GM18907 (cell line): ENCODE measurements at regions not wholly inside any gene's neighbourhood (a gene's known extent, or its start where the extent isn't known, plus 50 kb on each side); places are given as distances from the start of the nearest gene placed in this dataset.
"Not testable (repeated sequence)": the region's sequence is repeated elsewhere in the genome, so short reads cannot be mapped to it uniquely, and the experiment has no call there.

Source experiments
- ATAC-seq: cut with Tn5 transposase; IDR thresholded peaks from one replicate; pipeline ENCODE4 v1.9.1; 2021; ENCODE audit warnings: mild to moderate bottlenecking, moderate library complexity; ENCODE audit not compliant: unreplicated experiment

DNA sequence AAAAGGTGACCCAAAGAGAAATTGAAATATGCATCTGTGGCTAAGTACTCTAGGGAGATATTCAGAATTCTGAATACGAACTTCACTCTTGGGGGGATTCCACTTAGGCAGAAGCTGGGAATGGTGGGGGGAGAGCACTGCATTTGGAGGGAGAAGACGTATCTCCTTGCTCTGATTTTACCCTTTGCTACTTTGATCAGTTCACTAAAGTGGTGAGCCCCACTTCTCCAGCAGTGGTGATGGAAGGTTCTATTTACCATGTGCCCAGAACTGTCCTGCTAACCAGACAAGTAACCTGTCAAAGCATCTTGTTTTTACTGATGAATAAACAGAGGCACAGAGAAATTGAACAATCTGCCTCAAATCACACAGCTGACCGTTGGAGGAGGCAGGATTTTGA lies 483.4 kb downstream of the SIPA1L2 start:
- ATAC-seq = no peak

DNA sequence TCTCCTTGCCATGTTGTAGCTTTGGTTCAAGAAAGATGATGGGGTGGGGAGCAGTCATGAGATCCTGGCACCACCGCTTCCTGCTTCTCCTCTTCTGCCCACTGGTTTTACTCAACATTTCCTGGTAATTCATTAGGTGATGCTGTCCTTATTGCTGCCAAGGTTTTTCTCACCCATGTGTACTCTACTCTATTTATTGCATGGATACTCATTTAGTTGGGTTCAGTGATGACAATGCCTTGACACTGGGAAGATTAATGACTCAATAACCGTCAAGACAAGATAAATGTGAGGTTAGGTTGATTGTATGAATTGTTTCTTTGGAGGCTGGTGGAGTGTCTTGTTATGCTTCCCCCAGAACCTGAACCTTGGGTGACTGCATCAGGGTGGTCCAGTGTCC lies 484.2 kb downstream of the SIPA1L2 start:
- ATAC-seq = no peak

- no peak for ATAC-seq
Observed at GRCh38 chr1:232144696-232145230, 485.2 kb downstream of the SIPA1L2 start.

GRCh38 chr1:232143315-232143886 lies 486.5 kb downstream of the SIPA1L2 start:
- ATAC-seq = no peak

- ATAC-seq = no peak
Observed at GRCh38 chr1:232142403-232143314, 487.3 kb downstream of the SIPA1L2 start.

DNA sequence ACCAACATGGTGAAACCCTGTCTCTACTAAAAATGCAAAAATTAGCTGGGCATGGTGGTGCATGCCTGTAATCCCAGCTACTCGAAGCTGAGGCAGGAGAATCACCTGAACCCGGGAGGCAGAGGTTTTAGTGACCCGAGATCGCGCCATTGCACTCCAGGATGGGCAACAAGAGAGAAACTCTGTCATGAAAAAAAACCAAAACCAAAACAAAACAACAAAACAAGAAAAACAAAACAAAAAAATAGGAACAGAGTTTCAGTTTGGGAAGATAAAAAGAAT lies 488.8 kb downstream of the SIPA1L2 start:
- not testable (repeated sequence) for ATAC-seq

DNA sequence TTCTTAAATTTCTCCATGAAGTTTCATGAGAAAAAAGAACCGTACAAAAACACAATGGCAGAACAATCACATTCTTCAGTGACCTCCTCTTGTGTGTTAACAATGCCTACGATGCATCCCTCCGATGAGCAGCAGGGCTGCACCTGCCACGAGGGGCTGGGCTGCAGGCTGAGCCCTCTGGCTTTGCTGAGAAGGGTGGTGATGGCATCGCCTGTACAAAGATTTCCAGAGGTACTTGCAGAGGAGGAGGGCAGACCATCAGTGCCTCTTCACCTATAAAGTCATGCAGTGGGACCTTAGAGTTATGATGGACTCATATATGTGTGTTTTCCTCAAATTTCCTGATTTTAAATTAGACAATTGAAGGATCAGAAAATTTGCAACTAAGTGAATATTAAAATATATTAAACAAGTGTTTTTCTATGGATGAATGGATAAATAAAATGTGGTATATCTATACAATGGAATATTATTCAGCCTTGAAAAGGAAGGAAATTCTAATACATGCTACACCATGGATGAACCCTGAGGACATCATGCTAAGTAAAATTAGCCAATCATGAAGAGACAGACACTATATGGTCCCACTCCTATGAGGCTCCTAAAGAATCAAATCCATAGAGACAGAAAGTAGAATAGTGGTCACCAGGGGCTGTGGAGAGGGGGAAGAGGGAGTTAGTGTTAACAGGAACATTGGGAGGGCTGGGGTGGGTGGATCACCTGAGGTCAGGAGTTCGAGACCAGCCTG lies 489.3 kb downstream of the SIPA1L2 start:
- ATAC-seq = no peak

- ATAC-seq = no peak
Observed at GRCh38 chr1:232139444-232139843, 490.5 kb downstream of the SIPA1L2 start.

DNA sequence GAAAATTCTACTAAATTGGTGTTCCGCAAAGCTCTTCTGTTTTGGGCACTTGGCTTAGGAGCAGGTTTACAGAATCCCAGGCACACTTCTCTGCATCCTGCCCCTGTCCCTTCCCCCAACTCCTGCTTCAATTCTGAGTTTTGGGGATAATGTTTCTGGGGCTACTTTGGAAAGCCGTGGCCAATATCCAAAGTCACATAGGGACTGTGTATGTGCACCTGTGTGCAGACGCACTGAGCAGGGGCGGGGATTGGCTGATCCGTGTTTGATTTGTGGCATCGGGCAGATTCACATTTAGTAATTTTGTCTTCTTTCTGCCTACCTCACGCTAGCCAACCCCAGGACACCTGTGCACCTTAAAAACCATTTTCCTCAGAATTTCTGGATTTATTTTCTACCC lies 491.9 kb downstream of the SIPA1L2 start:
- ATAC-seq = no peak

GRCh38 chr1:232137066-232137465 lies 492.9 kb downstream of the SIPA1L2 start:
- ATAC-seq = no peak

- no peak for ATAC-seq
Observed at GRCh38 chr1:232136136-232136535, 493.8 kb downstream of the SIPA1L2 start.

GRCh38 chr1:232134365-232134764 lies 495.6 kb downstream of the SIPA1L2 start:
- ATAC-seq = no peak

- ATAC-seq = no peak
Observed at GRCh38 chr1:232132572-232132971, 497.4 kb downstream of the SIPA1L2 start.

DNA sequence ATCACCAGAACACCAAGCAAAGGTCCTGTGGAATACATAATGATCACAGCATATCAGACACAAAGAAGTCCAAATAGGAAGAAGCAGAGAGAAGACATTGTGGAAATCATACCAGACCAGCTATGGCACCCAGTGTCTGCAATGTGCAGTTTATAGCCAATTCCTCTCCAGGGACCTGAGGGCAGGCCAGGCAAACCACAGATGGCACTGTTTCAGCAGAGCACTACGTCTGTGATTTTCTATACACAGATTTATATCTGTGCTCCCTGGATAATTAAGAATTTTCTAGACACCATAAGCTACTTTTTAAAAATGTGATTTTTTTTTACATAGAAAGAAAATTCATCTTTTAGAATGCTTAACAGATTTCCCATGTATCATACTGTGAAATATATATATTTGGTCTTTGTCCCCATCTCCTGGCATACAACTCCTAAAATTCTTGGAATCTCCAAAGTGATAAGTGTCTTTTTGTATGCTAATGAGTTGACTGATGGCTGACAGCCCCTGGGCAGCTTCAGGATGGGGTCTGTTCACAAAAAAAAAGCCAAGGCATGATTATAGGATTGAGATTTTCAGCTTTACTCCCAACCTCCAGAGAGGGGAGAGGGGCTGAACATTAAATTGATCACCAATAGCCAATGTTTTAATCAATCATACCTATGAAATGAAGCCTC lies 498.1 kb downstream of the SIPA1L2 start:
- ATAC-seq = no peak

DNA sequence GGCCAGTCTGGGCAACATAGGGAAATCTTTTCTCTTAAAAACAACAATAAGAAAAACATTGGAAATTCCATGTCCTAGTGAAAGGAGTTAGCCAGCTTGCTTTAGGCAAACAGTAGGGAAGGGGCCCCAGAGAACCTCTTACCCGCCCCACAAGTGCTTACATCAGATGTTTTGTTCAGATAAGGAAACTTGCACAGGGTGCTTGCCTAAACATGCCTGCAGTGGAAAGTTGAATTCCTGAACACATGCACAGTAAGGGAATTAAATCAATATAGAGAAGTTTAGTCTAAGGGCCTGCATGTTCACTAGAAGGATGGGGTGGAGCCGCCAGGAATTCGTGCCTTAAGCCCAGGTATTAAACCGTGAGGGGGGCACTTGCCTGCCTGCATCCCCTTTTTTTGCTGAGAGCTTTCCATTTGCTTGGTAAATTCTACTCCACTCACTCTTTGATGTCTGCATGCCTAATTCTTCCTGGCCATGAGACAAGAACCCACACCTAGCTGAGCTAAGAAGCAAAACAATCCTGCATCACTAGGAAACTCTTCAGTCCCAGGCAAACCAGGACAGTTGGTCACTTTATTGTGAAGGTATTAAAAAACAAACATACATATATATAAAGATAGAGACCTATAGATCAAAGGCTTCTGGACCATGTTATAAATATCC lies 499.0 kb downstream of the SIPA1L2 start:
- ATAC-seq = no peak

DNA sequence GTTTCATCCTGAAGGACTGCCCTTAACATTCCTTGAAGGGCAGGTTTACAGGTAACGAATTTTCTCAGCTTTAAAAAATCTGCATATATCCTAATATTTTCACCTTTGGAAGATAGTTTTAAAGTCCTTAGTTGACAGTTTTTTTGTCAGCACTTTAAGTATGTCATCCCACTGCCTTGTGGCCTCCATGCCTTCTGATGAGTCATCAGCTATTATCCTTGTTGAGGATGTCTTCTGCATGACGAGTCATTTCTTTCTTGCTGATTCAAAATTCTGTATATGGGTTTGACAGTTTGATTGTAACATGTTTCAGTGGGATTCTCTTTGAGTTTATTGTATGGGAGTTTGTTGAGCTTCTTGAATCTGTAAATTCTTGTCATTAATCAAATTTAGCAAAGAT lies 500.6 kb downstream of the DISC1 start:
- ATAC-seq = no peak

DNA sequence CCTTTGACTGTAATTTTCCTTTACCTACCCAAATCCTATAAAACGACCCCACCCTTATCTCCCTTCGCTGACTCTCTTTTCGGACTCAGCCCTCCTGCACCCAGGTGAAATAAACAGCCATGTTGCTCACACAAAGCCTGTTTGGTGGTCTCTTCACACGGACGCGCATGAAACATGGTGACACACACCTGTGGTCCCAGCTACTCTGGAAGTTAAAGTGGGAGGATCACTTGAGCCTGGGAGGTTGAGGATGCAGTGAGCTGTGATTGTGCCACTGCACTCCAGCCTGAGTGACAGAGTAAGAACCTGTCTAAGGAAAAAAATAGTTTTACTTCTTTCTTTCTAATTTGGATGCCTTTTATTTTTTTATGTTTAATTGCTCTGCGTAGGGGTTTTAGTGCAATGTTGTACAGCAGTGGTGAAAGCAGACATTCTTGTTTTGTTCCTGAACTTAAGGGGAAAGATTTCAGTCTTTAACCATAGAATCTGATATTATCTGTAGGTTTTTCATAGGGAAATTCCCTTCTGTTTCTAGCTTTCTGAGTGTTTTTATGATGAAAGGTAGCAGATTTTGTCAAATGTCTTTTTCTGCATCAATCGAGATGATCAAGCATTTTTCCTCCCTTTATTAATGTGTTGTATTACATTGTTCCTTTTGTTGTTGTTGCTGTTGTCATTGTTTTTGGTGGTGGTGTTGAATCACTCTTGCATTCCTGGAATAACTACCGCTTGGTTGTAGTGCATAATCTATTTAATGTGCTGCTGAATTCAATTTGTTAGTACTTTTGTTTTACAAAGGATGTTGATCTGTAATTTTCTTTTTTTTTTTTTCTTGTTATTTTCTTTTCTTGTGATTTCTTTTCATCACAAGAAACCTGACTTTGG lies 497.4 kb downstream of the DISC1 start:
- ATAC-seq = no peak

DNA sequence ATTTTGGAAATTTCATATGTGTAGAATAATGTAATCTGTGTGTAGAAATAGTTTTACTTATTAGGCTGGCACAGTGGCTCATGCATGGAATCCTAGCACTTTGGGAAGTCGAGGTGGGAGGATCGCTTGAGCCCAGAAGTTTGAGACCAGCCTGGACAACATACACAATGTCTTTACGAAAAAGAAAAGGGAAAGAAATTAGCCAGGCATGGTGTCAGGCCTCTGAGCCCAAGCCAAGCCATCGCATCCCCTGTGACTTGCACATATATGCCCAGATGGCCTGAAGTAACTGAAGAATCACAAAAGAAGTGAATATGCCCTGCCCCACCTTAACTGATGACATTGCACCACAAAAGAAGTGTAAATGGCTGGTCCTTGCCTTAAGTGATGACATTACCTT lies 491.3 kb downstream of the DISC1 start:
- not testable (repeated sequence) for ATAC-seq

DNA sequence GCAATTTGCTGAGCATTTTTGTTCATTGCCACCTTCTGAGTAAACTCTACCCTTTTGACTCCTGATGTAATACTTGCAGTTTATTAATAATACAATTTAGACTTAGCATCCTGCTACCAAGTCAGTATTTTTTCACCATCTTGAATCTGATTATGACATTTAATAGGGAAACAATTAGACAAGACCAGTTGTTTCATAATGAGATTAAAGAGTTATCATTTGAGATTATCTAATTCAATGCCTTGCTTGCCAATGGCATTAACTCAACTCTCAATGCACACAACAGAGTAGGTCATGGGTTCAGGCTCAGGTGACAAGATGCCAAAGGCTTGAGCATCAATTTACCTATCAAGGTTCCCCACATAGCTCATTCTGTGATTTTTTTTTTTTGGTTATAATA lies 488.4 kb downstream of the DISC1 start:
- no peak for ATAC-seq

DNA sequence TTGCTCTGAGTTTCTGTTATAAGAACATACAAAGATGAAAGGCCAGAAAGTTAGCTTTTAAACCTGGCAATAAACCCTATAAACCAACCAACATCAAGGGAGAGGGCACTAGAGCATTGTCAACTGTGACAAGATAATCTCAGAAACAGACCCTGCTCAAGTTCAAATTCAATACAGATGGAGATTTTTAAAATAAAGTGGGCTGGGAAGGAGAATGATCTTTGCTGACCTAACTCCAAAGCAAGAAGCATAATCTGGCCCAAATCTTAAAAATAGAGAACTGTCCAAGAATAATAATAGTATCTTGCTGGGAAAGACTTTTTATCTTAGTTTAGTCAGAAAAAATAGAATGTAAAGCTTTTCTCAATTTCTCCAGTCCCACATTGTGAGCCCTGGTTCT lies 485.5 kb downstream of the DISC1 start:
- ATAC-seq = no peak
